Posterior vena cava (tissue), 2 donors: ENCODE measurements at regions not wholly inside any gene's neighbourhood (a gene's known extent, or its start where the extent isn't known, plus 50 kb on each side); places are given as distances from the start of the nearest gene placed in this dataset.
"Not testable (repeated sequence)": the region's sequence is repeated elsewhere in the genome, so short reads cannot be mapped to it uniquely, and the experiment has no call there.

Experiments used
- DNase-seq: peaks from one replicate; pipeline ENCODE4 v3.0.0-alpha.2; 2020; ENCODE audit warnings: low spot score
- intact Hi-C, 2 donors: fragments of 100-400 bp; cut with DNase I; formaldehyde crosslinking; loops; one replicate each; pipeline versions ENCODE4 v1.14.1 to v1.14.2; 2022 to 2023
- donor health status: DM: yes; HTN: yes; CAD: no.
- donor health status: DM: yes; HTN: yes; CAD: no.

DNA sequence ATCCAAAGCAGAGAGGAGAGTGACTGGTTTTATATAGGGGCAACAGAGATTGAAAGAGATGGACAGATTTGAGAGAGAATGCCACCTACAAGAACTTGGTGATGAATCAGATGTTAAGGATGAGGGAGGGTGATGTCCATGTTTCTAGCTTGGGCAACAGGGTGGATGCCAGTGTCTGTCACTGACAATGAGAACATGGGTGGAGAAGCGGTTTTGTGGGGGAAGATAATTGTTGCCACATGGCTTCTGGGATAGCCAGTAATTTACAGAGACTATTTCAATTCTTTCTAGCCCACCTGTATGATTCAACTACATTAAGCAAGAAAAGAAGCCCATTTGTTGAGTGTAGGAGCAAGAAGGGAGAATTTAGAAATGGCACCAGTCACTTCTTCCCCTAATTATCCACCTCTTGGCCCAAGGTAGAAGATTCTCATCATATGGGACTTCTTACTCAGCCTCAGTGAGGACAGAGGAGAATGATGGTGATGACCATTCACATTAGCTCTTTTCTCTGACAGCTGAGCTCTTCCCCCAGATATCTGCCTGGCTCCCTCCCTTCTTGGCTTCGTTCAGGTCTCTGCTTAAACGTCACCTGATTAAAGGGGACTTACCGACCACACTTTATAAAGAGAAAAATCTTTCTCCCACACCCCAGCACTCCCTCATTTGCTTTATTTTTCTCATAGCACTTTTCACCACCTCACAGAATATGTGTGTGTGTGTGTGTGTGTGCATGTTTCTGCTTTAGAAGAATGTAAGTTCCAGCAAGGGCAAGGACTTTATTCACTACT is 117.8 kb downstream of the DUSP6 start:
- intact Hi-C loops: no loop called here
- DNase-seq: no peak

DNA sequence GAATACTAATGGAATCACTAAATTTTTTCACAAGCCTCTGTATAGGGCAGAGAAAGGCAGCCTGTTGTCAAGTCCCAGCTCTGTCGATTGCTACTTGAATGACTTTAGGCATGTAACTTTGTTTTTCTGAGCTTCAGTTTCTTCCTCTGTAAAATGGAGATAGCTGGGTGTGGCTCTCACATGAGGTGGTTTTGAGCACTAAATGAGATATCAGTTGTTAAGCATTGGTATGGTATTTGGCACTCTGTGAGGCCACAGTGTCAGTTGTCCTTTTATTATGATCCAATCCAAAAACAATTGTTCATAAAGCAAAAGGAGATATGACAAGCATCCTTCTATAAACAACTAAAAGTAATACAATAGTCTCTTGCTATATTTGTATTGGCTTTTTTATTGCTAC is 120.6 kb downstream of the DUSP6 start:
- intact Hi-C loops: no loop called here
- DNase-seq: no peak

DNA sequence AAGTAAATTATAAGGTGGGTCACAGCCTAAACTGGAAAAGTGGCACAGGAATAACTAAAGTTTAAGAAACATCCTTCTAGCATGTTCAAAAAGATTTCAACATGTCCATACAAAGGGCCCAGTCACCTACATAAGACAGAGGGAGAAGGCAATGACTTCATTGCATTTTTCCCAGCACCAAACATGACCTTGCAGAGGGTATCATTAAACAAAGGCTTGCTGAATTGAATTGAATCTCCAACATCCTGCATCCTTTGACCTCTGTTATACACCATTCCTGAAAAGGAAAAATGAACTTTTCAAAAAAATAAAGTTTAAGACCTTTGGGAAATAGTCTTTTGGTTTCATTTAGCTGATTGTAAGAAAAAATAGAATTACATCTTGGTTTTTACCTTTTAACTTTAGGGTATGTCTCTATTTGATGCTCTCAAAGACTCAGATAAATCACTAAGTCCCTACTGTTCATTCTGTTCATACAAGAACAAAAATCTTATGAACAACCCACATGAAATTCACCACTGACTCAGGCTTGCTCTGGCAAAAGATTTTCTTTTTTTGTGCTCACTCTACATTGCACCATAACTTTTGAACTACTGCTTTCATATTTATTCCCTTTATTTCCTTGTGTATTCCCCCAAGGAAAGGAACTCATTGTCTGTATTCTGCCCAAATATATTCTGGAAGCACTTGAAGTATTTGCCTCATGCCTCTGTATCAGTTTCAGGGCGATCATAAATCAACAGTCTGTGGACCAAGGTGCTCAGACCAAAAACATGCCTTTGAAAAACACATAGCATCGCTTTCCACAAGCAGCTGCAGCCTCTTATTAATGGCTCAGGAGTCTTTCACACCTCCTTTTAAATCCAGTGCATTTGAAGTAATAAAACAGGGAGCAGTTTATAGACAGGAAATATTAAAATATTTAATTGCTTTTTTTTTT is 121.7 kb downstream of the DUSP6 start:
- intact Hi-C loops: no loop called here
- DNase-seq: no peak

DNA sequence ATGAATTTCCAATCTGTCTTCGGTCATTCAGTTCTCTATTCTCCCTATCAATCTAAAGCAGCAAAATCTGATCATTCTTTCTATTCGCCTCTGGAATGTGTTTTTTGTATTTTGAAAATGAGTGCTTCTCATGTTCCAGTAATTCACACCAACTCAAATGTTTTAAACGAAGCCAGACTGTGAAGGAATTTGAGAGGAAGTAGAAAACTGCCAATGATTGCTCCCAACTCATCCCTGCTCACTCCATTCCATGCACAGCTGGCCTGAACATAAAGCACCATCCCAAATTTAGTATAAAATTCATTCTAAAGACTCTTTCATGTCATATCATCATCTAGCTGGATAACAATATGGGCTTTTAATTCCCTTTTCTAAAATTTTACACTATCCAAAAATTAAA is 123.8 kb downstream of the DUSP6 start:
- intact Hi-C loops: no loop called here
- DNase-seq: no peak

DNA sequence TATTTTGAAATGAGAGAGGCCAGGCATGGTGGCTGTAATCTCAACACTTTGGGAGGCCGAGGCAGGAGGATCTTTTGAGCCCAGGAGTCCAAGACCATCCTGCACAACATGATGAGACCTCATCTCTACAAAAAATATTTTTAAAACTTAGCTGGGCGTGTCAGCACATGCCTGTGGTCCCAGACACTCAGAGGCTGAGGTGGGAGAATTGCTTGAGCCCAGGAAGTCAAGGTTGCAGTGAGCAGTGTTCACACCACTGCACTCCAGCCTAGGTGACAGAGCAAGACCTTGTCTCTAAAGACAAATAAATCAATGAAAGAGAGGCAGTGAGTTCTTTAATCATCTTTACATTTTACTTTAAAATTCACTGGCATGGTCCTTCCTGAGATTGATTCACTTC is 124.5 kb downstream of the DUSP6 start:
- DNase-seq: no peak
- intact Hi-C loops: no loop called here

DNA sequence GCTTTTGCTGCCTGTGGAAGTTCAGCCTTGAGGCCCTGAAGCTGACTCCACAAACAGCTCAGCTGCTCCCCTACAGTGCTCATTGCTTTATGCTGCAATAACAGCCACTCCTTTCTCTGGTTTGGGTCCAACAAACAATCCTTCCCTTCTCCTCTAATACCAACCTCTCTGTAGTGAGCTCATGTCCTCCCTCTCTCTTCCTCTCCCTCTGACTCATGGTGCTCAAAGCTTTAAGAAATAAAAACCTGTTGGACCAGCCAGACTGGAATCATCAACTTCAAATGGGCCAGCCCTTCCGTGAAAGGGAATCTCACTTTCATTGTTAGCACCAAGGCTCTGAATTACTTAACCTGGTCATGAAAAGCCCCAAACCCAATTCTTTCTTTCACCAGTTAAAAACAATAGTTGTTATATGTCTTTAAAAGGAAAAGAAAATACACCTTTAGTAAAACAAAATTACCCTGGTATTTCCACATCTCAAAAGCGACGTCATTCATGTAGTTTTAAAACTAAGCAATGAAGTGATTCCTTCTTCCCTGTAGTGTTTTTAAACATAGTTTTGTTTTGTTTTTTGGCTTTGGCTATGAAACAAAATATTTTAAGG is 126.4 kb downstream of the DUSP6 start:
- intact Hi-C loops: no loop called here
- no peak for DNase-seq

DNA sequence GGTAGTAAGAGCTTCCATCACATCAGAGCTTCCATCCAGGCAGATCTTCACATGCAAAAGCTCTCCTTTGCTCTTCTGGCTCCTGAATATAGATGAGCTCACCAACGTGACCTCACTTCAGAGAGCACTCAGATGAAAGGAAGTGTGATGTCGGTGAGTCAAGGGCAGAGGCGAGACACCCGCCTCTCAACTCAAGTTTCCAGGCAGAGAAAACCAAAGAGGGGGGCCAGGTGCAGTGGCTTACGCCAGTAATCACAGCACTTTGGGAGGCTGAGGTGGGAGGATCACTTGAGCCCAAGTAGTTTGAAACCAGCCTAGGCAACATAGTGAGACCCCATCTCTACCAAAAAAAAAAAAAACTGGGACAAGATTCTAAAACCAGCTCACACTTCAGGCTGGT is 126.9 kb downstream of the DUSP6 start:
- intact Hi-C loops: no loop called here
- peak; percentile 74 for DNase-seq

DNA sequence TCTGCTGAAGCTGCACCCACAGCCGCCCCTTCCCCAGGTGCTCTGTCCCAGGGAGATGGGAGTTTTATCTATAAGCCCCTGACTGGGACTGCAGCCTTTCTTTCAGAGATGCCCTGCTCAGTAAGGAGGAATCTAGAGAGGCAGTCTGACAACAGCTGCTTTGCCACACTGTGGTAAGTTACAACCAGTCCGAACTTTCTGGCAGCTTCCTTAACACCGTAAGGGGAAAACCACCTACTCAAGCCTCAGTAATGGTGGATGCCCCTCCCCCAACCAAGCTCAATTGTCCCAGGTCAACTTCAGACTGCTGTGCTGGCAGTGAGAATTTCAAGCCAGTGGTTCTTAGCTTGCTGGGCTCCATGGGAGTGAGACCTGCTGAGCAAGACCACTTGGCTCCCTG is 129.7 kb downstream of the DUSP6 start:
- DNase-seq, intact Hi-C loops: not testable (repeated sequence)

DNA sequence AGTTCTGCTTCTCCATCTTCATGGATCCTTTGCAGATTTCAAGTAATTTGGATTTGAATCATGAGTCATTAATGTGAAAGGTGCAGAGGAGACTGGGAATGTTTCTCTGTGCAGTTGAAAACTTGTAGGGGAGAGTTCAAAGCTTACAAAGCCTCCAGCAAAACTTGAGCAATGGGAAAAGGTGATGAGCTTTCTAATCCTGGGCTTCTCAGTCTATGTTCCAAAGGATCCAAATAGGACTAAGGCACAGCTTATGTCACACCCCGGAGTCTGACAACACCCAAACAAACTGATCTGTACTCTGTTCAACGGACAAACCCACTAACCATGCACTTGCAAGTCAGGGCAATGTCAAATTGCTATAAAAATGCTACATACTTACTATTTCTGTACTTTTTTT is 134.8 kb downstream of the DUSP6 start:
- intact Hi-C loops: no loop called here

DNA sequence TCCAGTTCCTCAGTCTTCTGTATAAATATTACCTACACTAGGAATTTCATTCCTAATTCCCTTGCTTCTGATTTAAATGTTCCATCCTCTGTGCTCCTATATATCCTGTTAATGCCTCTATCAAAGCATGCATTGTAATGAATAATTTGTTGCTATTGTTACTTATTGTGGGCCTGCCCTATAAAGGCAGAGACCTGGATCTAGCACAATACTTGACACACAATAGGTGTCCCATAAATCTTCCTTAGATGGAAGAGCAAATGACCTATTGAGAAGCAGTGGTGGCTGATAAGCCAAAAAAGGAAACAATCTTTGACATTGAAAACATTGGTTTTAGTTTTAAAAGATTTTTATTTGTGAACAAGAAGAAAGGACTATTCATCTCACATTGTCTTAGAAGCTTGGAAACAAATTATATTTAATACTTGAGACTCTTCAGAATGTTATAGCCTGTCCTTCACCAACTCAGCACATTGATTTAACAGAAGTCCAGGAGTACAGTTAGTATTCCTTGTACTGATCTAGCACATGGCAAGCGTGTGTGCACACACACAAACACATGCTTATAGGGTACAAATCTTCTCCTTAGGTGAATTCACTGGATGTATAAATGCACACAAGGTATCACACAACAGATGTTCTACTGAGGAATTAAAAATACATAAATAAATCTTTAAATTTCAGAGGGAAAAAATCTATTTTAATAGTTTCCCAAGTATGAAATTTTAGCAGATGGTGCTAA is 135.9 kb downstream of the DUSP6 start:
- intact Hi-C loops: no loop called here
- no peak for DNase-seq

More for the DNA sequence above, 134.8 kb downstream of the DUSP6 start:
- DNase-seq: no peak

DNA sequence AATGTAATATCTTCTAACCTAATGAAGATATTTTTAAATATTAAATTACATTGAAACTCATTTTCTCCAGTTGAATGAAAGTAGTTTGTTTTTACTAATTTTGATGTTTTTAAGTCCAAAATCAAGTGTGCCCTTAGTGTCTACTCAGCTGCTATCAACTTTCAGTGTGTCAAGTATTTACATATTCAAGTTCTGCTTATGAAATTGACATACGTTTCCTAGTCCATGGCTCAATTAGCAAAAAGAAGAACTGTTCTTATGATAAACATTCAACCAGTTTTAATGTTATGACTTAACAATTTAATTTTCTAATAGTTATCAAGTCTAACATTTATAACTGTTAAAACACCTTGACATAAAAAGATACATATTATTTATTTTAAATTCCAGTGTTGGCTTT is 137.1 kb downstream of the DUSP6 start:
- intact Hi-C loops: no loop called here
- no peak for DNase-seq

DNA sequence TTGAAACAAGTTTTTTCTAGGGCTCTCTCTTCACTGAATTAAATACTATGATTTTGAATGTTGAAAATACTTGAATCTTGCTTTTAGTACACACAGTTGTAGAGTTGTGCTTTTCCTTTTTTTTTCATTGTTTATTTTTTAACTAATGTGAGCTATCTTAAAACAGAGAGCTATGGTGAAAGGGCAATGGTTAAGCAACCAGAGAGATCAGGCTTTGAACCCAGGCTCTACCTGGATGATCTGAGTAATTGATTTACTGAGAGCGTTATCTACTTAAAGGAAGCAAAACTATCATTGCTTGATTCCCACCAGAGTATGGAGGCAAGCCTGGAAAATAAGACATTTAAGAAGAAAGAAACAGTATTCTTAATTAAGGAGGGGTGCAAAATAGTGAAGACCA is 138.6 kb downstream of the DUSP6 start:
- DNase-seq: no peak
- intact Hi-C loops: no loop called here

DNA sequence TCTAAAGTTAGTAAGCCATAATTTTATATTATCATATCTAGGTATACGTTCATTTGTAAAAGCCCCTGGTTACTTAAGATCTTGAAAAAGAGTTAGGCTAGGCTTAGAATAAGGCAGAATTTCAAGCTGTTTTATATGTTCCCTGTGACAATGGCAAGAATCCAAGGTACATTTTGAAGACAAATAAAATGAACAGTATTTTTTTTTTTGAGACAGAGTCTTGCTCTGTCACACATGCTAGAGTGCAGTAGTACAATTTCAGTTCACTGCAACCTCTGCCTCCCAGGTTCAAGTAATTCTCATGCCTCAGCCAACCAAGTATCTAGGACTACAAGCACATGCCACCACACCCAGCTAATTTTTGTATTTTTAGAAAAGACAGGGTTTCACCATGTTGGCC is 139.2 kb downstream of the DUSP6 start:
- intact Hi-C loops: no loop called here
- no peak for DNase-seq

DNA sequence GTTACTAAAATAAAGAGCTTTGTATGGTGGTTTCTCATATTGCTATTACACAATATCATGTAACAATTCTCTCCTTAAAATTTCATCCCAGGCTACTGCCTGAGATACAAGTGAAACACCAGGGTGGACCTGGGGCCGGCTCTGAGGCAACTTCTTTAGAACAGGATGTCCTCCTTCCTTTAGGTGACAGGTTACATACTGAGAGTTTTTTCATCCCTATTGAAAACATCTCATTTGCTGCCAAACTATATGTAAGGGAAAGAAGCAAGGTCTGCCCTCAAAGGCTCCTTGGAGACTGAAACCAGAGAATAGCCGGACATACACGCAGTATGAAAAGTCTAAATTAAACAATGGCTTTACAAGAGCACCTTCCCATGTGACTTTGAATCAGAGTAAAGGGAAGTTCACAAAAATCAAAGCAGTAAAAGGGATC is 139.9 kb downstream of the DUSP6 start:
- intact Hi-C loops: no loop called here
- DNase-seq: peak; percentile 72

DNA sequence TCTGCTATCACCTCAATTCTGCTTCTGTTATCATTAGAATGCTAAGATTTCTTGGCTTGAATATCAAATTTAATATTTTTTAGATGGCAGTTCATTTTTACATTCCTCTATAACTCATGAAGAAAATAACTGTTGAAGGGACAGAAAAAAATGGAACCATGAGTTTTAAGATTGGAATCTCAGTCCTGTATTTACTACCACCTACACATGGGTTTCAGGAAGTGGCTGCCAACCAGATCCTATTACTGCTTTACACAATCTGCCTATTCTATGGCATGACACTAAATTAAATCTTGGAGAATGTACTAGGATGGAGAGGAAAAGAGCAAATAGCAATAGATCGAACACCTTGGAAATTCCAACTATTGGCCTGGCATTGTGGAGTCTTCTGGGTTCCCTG is 140.8 kb downstream of the DUSP6 start:
- intact Hi-C loops: no loop called here
- no peak for DNase-seq

DNA sequence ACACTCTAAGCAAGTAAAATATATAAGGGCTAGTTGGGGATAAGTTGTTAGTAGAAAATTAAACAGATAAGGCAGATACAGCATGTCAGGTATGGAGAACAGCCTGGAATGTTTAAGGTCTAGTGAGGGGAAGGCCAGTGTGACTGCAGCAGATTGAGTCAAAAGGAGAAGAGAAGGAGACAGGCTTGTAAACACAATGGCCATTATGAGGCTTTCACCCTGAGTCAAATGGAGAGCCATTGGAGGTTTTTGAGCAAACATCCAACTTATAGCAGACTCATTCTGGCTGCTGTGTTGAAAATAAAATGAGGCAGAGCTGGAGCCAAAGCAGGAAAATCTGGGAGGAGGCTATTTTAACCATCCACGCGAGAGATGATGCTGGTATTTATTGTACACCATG is 142.0 kb downstream of the DUSP6 start:
- intact Hi-C loops: no loop called here
- no peak for DNase-seq

DNA sequence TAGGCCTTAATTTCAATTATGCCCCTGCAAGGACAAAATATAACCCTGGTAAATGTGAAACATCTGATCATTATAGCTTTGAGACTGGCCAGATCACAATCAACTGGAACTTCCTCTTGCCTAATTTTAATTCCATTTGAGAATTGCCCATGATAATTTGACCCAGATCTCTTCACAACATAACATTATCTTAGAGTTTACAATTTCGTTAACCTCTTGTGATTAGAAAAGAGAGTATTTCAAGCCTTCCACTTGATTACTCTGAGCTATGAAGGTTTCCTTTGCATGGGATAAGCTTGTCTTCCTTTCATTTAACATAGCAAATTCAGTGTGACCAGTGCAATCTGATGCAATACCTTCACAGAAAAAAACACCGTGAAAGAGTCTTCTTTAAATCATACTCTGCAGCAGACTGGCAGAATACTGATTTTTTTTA is 143.6 kb downstream of the DUSP6 start:
- no peak for DNase-seq
- intact Hi-C loops: no loop called here

DNA sequence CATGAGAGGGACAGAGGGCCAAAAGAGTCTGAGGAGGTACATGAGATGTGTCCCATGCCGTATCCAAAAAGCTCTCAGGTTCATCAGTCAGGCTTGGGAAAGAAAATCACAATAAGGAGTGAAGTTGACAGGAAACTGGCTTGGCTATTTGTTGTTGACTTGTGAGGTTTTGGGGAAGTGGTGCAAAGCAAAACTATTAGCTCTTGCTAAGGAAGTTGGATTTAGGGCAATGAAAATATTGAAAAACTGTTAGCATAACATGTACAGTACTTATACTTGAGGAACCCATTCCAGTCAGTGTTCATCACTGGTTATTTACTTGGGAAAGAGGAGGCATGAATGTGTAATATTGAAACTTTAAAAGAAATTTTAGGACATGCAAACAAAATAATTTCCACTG is 145.9 kb downstream of the DUSP6 start:
- no peak for DNase-seq
- intact Hi-C loops: no loop called here

DNA sequence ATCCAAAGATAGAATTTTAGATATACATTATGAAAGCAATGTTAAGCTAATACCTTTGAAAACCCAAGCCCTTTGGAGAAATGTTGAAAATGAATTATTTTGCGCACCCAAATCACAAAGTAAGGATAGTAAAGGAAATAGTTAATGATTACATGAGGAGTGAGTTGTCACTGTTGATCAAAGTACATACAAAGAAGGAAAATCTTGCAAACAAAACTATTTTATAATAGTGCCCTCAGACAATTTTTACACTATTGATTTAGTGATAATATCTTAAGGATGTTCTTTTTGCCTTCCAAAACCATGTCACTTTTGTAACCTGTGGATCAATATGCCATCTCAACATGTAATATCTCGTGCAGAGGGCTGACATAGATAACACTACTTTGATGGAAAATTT is 146.8 kb downstream of the DUSP6 start:
- intact Hi-C loops: no loop called here

DNA sequence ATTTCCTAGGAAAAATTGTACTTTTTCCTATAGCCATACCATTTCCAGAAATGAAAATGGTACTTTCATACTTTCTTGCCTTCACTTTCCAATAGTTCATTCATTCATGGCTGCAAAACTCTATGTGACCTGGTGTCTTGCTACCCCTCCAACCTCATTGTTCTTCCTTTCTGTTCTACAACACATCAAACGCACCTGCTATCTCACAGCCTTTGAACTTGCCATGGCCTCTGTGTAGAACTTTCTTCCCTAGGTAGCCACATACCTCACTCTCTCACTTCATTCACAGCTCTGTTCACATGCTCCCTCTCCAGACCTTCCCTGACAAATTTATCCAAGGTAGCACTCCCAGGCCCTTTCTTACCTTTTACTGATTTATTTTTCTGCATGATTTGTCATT is 149.2 kb downstream of the DUSP6 start:
- no peak for DNase-seq
- intact Hi-C loops: no loop called here

More for the DNA sequence above, 146.8 kb downstream of the DUSP6 start:
- no peak for DNase-seq
